HEK293 (cell line): ENCODE measurements at regions not wholly inside any gene's neighbourhood (a gene's known extent, or its start where the extent isn't known, plus 50 kb on each side); places are given as distances from the start of the nearest gene placed in this dataset.

Source experiments
- CTCF ChIA-PET: fragments of 350-600 bp; formaldehyde crosslinking; extraction: SDS; loops from one replicate; lab custom pipeline; 2021; ENCODE audit warnings: antibody characterized with exemption; lab: Yijun Ruan, JAX
- POLR2A ChIA-PET: fragments of 300-600 bp; formaldehyde crosslinking; extraction: SDS; loops from one replicate; lab custom pipeline; 2020; ENCODE audit warnings: antibody characterized with exemption, inconsistent platforms; lab: Yijun Ruan, JAX
- H3K27ac ChIP-seq: fragments of 200-500 bp; sonication (Bioruptor generic); 2 replicates; pipeline ENCODE4 v1.5.1; 2014; ENCODE audit warnings: low read depth, low read length, control low read depth, inconsistent platforms; ENCODE audit errors: extremely low read depth
- H3K36me3 ChIP-seq, 2 experiments: fragments of 200-500 bp in 1 of 2; sonication (Bioruptor generic) in 1 of 2; 1 replicate in 1 of 2; 2 replicates in 1 of 2; pipeline ENCODE4 v1.5.1; 2014 to 2017; ENCODE audit warnings: inconsistent platforms in 2 of 2, low read length in 2 of 2; ENCODE audit not compliant: control insufficient read depth in 2 of 2, insufficient read depth in 1 of 2
- H3K4me1 ChIP-seq: fragments of 200-500 bp; sonication (Bioruptor generic); 2 replicates; pipeline ENCODE4 v1.5.1; 2014; ENCODE audit warnings: mild to moderate bottlenecking, low read length, inconsistent platforms; ENCODE audit not compliant: control insufficient read depth, insufficient read depth
- H3K4me3 ChIP-seq: 2 replicates; pipeline ENCODE4 v1.5.1; 2011; ENCODE audit warnings: low read depth, mild to moderate bottlenecking, control low read depth, low read length, moderate library complexity
- H3K9me3 ChIP-seq: fragments of 200-500 bp; sonication (Bioruptor generic); 2 replicates; pipeline ENCODE4 v1.5.1; 2014; ENCODE audit warnings: low read depth, low read length, inconsistent platforms; ENCODE audit not compliant: control insufficient read depth, insufficient read depth
- ZBTB7A ChIP-seq: fragments of 450-650 bp; formaldehyde crosslinking; IDR thresholded peaks from 2 replicates; pipeline ENCODE4 v1.5.1; 2016; ENCODE audit warnings: low read depth, missing biosample characterization, missing genetic modification characterization
- ZNF146 ChIP-seq: fragments of 450-650 bp; formaldehyde crosslinking; IDR thresholded peaks from 2 replicates; pipeline ENCODE4 v1.5.1; 2016; ENCODE audit warnings: missing biosample characterization, missing genetic modification characterization
- ZNF157 ChIP-seq: fragments of 450-650 bp; formaldehyde crosslinking; IDR thresholded peaks from 2 replicates; pipeline ENCODE4 v1.5.1; 2016; ENCODE audit warnings: missing biosample characterization, missing genetic modification characterization
- ZNF19 ChIP-seq: fragments of 450-650 bp; formaldehyde crosslinking; IDR thresholded peaks from 2 replicates; pipeline ENCODE4; 2016; ENCODE audit warnings: missing biosample characterization, missing genetic modification characterization, low read depth
- ZNF302 ChIP-seq: fragments of 450-650 bp; formaldehyde crosslinking; IDR thresholded peaks from 2 replicates; pipeline ENCODE4 v1.5.1; 2016; ENCODE audit warnings: missing biosample characterization, missing genetic modification characterization, low read depth
- ZNF324 ChIP-seq: fragments of 450-650 bp; formaldehyde crosslinking; IDR thresholded peaks from 2 replicates; pipeline ENCODE4 v1.5.1; 2016; ENCODE audit warnings: missing biosample characterization, missing genetic modification characterization
- ZNF473 ChIP-seq: fragments of 450-650 bp; formaldehyde crosslinking; IDR thresholded peaks from 2 replicates; pipeline ENCODE4 v1.5.1; 2017; ENCODE audit warnings: missing biosample characterization, missing genetic modification characterization
- ZNF510 ChIP-seq: fragments of 450-650 bp; formaldehyde crosslinking; IDR thresholded peaks from 2 replicates; pipeline ENCODE4 v1.5.1; 2018; ENCODE audit warnings: mild to moderate bottlenecking, missing genetic modification characterization, missing biosample characterization; ENCODE audit not compliant: insufficient replicate concordance
- ZNF549 ChIP-seq: fragments of 450-650 bp; IDR thresholded peaks from 2 replicates; pipeline ENCODE4 v1.5.1; 2018; ENCODE audit warnings: missing biosample characterization, missing genetic modification characterization, mild to moderate bottlenecking, inconsistent platforms, moderate library complexity
- ZNF660 ChIP-seq: fragments of 450-650 bp; IDR thresholded peaks from 2 replicates; pipeline ENCODE4 v1.5.1; 2018; ENCODE audit warnings: missing biosample characterization, mild to moderate bottlenecking, missing genetic modification characterization
- ZNF701 ChIP-seq: fragments of 450-650 bp; formaldehyde crosslinking; IDR thresholded peaks from 2 replicates; pipeline ENCODE4 v1.5.1; 2016; ENCODE audit warnings: missing biosample characterization, missing genetic modification characterization
- TF ChIP-seq, protein P1 (sequence below): fragments of 450-650 bp; formaldehyde crosslinking; IDR thresholded peaks from 2 replicates; pipeline ENCODE4 v1.5.1; 2016; ENCODE audit warnings: missing biosample characterization, missing genetic modification characterization, low read depth
- TF ChIP-seq, protein P2 (sequence below): fragments of 450-650 bp; formaldehyde crosslinking; IDR thresholded peaks from 2 replicates; pipeline ENCODE4 v1.5.1; 2017; ENCODE audit warnings: missing biosample characterization, mild to moderate bottlenecking, missing genetic modification characterization, moderate library complexity
- TF ChIP-seq, protein P3 (sequence below): fragments of 450-650 bp; formaldehyde crosslinking; IDR thresholded peaks from 2 replicates; pipeline ENCODE4 v1.5.1; 2016; ENCODE audit warnings: missing biosample characterization, missing genetic modification characterization
- TF ChIP-seq, protein P4 (sequence below): fragments of 450-650 bp; formaldehyde crosslinking; IDR thresholded peaks from 2 replicates; pipeline ENCODE4 v1.5.0; 2017; ENCODE audit warnings: missing biosample characterization, missing genetic modification characterization, borderline replicate concordance
- TF ChIP-seq, protein P5 (sequence below): fragments of 450-650 bp; formaldehyde crosslinking; IDR thresholded peaks from 2 replicates; pipeline ENCODE4 v1.5.1; 2017; ENCODE audit warnings: missing biosample characterization, missing genetic modification characterization
- TF ChIP-seq, protein P6 (sequence below): fragments of 450-650 bp; IDR thresholded peaks from 2 replicates; pipeline ENCODE4 v1.5.1; 2018; ENCODE audit warnings: missing biosample characterization, mild to moderate bottlenecking, missing genetic modification characterization

DNA sequence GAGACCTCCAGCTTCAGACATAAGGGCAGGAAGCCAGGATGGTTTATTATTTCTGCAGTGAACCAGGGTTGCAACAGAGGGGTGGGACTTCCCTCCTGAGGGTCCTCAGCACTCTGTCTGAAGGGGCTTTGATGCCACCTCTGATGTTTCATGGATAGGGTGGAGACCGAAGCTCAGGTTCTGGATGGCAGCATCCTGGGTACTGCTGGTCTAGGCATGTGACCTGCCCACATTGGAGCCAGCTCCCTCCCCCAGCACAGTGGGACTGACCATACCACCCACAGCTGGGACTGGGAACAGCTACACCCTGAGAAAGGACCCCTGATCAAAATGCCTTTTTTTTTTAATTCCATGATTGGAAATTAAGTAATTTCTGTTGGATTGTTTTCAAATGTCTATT, 355.2 kb downstream of the ZNF516 start:
- ChIA-PET CTCF (no interaction called here), POLR2A (no interaction called here)

More for the DNA sequence above, 355.2 kb downstream of the ZNF516 start:
- Histone ChIP-seq H3K27ac (no peak overlapping the region), H3K36me3 (no peaks in the 10 kb centered on the region), H3K4me3 (no peak overlapping the region), H3K9me3 (no peaks in the 10 kb centered on the region)
- TF ChIP-seq ZNF660 (tag by site-specific recombination) (no peak), ZNF146 (tag by site-specific recombination) (no peak), ZNF549 (tag by site-specific recombination) (no peak), ZNF473 (tag by site-specific recombination) (no peak), ZNF701 (no peak), ZNF324 (no peak), ZNF510 (no peak), ZBTB7A (tag by site-specific recombination) (no peak), ZNF157 (tag by site-specific recombination) (no peak), ZNF19 (no peak), ZNF302 (tag by site-specific recombination) (no peak)
- TF ChIP-seq, protein P1, sequence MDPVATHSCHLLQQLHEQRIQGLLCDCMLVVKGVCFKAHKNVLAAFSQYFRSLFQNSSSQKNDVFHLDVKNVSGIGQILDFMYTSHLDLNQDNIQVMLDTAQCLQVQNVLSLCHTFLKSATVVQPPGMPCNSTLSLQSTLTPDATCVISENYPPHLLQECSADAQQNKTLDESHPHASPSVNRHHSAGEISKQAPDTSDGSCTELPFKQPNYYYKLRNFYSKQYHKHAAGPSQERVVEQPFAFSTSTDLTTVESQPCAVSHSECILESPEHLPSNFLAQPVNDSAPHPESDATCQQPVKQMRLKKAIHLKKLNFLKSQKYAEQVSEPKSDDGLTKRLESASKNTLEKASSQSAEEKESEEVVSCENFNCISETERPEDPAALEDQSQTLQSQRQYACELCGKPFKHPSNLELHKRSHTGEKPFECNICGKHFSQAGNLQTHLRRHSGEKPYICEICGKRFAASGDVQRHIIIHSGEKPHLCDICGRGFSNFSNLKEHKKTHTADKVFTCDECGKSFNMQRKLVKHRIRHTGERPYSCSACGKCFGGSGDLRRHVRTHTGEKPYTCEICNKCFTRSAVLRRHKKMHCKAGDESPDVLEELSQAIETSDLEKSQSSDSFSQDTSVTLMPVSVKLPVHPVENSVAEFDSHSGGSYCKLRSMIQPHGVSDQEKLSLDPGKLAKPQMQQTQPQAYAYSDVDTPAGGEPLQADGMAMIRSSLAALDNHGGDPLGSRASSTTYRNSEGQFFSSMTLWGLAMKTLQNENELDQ (tag by site-specific recombination): no peak
- TF ChIP-seq, protein P2, sequence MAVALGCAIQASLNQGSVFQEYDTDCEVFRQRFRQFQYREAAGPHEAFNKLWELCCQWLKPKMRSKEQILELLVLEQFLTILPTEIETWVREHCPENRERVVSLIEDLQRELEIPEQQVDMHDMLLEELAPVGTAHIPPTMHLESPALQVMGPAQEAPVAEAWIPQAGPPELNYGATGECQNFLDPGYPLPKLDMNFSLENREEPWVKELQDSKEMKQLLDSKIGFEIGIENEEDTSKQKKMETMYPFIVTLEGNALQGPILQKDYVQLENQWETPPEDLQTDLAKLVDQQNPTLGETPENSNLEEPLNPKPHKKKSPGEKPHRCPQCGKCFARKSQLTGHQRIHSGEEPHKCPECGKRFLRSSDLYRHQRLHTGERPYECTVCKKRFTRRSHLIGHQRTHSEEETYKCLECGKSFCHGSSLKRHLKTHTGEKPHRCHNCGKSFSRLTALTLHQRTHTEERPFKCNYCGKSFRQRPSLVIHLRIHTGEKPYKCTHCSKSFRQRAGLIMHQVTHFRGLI (tag by site-specific recombination): no peak
- TF ChIP-seq, protein P3, sequence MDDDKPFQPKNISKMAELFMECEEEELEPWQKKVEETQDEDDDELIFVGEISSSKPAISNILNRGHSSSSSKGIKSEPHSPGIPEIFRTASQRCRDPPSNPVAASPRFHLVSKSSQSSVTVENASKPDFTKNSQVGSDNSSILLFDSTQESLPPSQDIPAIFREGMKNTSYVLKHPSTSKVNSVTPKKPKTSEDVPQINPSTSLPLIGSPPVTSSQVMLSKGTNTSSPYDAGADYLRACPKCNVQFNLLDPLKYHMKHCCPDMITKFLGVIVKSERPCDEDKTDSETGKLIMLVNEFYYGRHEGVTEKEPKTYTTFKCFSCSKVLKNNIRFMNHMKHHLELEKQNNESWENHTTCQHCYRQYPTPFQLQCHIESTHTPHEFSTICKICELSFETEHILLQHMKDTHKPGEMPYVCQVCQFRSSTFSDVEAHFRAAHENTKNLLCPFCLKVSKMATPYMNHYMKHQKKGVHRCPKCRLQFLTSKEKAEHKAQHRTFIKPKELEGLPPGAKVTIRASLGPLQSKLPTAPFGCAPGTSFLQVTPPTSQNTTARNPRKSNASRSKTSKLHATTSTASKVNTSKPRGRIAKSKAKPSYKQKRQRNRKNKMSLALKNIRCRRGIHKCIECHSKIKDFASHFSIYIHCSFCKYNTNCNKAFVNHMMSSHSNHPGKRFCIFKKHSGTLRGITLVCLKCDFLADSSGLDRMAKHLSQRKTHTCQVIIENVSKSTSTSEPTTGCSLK: no peak
- TF ChIP-seq, protein P4, sequence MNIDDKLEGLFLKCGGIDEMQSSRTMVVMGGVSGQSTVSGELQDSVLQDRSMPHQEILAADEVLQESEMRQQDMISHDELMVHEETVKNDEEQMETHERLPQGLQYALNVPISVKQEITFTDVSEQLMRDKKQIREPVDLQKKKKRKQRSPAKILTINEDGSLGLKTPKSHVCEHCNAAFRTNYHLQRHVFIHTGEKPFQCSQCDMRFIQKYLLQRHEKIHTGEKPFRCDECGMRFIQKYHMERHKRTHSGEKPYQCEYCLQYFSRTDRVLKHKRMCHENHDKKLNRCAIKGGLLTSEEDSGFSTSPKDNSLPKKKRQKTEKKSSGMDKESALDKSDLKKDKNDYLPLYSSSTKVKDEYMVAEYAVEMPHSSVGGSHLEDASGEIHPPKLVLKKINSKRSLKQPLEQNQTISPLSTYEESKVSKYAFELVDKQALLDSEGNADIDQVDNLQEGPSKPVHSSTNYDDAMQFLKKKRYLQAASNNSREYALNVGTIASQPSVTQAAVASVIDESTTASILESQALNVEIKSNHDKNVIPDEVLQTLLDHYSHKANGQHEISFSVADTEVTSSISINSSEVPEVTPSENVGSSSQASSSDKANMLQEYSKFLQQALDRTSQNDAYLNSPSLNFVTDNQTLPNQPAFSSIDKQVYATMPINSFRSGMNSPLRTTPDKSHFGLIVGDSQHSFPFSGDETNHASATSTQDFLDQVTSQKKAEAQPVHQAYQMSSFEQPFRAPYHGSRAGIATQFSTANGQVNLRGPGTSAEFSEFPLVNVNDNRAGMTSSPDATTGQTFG: no peak
- TF ChIP-seq, protein P5, sequence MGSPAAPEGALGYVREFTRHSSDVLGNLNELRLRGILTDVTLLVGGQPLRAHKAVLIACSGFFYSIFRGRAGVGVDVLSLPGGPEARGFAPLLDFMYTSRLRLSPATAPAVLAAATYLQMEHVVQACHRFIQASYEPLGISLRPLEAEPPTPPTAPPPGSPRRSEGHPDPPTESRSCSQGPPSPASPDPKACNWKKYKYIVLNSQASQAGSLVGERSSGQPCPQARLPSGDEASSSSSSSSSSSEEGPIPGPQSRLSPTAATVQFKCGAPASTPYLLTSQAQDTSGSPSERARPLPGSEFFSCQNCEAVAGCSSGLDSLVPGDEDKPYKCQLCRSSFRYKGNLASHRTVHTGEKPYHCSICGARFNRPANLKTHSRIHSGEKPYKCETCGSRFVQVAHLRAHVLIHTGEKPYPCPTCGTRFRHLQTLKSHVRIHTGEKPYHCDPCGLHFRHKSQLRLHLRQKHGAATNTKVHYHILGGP (tag by site-specific recombination): no peak
- TF ChIP-seq, protein P6, sequence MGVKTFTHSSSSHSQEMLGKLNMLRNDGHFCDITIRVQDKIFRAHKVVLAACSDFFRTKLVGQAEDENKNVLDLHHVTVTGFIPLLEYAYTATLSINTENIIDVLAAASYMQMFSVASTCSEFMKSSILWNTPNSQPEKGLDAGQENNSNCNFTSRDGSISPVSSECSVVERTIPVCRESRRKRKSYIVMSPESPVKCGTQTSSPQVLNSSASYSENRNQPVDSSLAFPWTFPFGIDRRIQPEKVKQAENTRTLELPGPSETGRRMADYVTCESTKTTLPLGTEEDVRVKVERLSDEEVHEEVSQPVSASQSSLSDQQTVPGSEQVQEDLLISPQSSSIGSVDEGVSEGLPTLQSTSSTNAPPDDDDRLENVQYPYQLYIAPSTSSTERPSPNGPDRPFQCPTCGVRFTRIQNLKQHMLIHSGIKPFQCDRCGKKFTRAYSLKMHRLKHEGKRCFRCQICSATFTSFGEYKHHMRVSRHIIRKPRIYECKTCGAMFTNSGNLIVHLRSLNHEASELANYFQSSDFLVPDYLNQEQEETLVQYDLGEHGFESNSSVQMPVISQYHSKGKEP (tag by site-specific recombination): no peak
- TF ChIP-seq, all 188 proteins: peak for 0
- no peaks in the 10 kb centered on the region for H3K4me1 ChIP-seq
